ENCODE measurements at regions not wholly inside any gene's neighbourhood (a gene's known extent, or its start where the extent isn't known, plus 50 kb on each side); places are given as distances from the start of the nearest gene placed in this dataset.

DNA sequence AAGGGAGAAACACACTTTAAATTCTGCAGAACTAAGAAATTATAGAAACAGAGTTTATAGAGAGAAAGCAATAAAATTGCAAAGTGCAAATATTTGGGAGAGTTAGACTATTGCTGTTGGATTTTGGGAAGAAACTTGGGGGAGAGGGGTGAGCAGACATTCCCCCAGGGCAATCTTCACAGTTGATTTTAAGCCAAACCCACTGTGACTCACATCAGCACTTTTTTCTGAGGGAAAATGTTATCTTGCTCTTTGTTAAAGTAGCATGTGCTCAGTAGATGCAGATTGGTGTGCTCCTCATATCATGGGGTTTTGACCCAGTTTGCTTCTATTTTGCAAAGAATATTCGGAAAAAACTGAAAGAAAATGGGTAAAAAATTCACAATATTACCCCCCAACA, 367.6 kb downstream of the CDH11 start:
- H3K4me1 ChIP-seq (ENCODE audit: control insufficient read depth, low read depth, low read length): no peaks in the 10 kb centered on the region
- H3K4me3 ChIP-seq (ENCODE audit: low read length): no peak overlapping the region
- H3K36me3 ChIP-seq (ENCODE audit: control insufficient read depth, low read depth, low read length): no peaks in the 10 kb centered on the region
- no peak overlapping the region for H3K9ac ChIP-seq (ENCODE audit: low read length)
- no peaks in the 10 kb centered on the region for H3K27me3 ChIP-seq (ENCODE audit: control insufficient read depth, insufficient read depth, low read length)
- no peak overlapping the region for H3K27ac ChIP-seq (ENCODE audit: low read length)
- H3K9me3 ChIP-seq (ENCODE audit: control insufficient read depth, low read depth, low read length): no peaks in the 10 kb centered on the region

GRCh38 chr16:64751906-64752305, 370.0 kb downstream of the CDH11 start:
- Histone ChIP-seq H3K36me3 (ENCODE audit: control insufficient read depth, low read depth, low read length) (no peaks in the 10 kb centered on the region), H3K9ac (ENCODE audit: low read length) (no peak overlapping the region), H3K9me3 (ENCODE audit: control insufficient read depth, low read depth, low read length) (no peaks in the 10 kb centered on the region), H3K27ac (ENCODE audit: low read length) (no peak overlapping the region), H3K4me1 (ENCODE audit: control insufficient read depth, low read depth, low read length) (no peaks in the 10 kb centered on the region), H3K27me3 (ENCODE audit: control insufficient read depth, insufficient read depth, low read length) (no peaks in the 10 kb centered on the region), H3K4me3 (ENCODE audit: low read length) (no peak overlapping the region)

GRCh38 chr16:64749346-64749745, 372.5 kb downstream of the CDH11 start:
- Histone ChIP-seq H3K36me3 (ENCODE audit: control insufficient read depth, low read depth, low read length) (no peaks in the 10 kb centered on the region), H3K27me3 (ENCODE audit: control insufficient read depth, insufficient read depth, low read length) (no peaks in the 10 kb centered on the region), H3K4me3 (ENCODE audit: low read length) (no peak overlapping the region), H3K9ac (ENCODE audit: low read length) (no peak overlapping the region), H3K27ac (ENCODE audit: low read length) (no peak overlapping the region), H3K4me1 (ENCODE audit: control insufficient read depth, low read depth, low read length) (peaks cover 8% of the 10 kb centered on the region), H3K9me3 (ENCODE audit: control insufficient read depth, low read depth, low read length) (no peaks in the 10 kb centered on the region)

GRCh38 chr16:64745258-64745930, 376.5 kb downstream of the CDH11 start:
- Histone ChIP-seq H3K36me3 (ENCODE audit: control insufficient read depth, low read depth, low read length) (no peaks in the 10 kb centered on the region), H3K4me3 (ENCODE audit: low read length) (no peak overlapping the region), H3K9me3 (ENCODE audit: control insufficient read depth, low read depth, low read length) (no peaks in the 10 kb centered on the region), H3K4me1 (ENCODE audit: control insufficient read depth, low read depth, low read length) (peaks cover 8% of the 10 kb centered on the region), H3K27me3 (ENCODE audit: control insufficient read depth, insufficient read depth, low read length) (no peaks in the 10 kb centered on the region), H3K9ac (ENCODE audit: low read length) (no peak overlapping the region), H3K27ac (ENCODE audit: low read length) (no peak overlapping the region)

GRCh38 chr16:64742455-64743223, 379.2 kb downstream of the CDH11 start:
- Histone ChIP-seq H3K36me3 (ENCODE audit: control insufficient read depth, low read depth, low read length) (no peaks in the 10 kb centered on the region), H3K9me3 (ENCODE audit: control insufficient read depth, low read depth, low read length) (no peaks in the 10 kb centered on the region), H3K4me3 (ENCODE audit: low read length) (no peak overlapping the region), H3K9ac (ENCODE audit: low read length) (no peak overlapping the region), H3K27me3 (ENCODE audit: control insufficient read depth, insufficient read depth, low read length) (no peaks in the 10 kb centered on the region), H3K4me1 (ENCODE audit: control insufficient read depth, low read depth, low read length) (peaks cover 8% of the 10 kb centered on the region), H3K27ac (ENCODE audit: low read length) (no peak overlapping the region)

DNA sequence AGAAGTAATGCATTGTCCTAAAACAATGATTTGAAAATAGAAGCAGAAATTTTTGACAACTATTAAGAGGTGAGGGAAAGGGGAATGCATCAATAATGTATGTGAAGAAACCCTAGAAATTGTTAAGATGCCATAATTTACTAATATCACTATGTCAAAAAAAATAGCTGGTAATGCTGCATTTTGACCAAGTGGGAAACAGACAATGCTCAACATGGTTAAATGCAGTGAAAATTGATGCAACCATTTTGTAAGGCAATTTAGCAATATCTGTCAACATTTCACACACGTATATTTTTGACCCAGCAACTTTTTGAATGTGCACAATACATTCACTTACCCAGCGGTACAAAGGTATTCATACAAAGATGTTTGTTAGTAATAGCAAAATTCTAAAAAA, 381.6 kb downstream of the CDH11 start:
- no peaks in the 10 kb centered on the region for H3K9me3 ChIP-seq (ENCODE audit: control insufficient read depth, low read depth, low read length)
- H3K27me3 ChIP-seq (ENCODE audit: control insufficient read depth, insufficient read depth, low read length): no peaks in the 10 kb centered on the region
- no peak overlapping the region for H3K27ac ChIP-seq (ENCODE audit: low read length)
- H3K4me3 ChIP-seq (ENCODE audit: low read length): no peak overlapping the region
- H3K36me3 ChIP-seq (ENCODE audit: control insufficient read depth, low read depth, low read length): no peaks in the 10 kb centered on the region
- peaks cover under 1% of the 10 kb centered on the region for H3K4me1 ChIP-seq (ENCODE audit: control insufficient read depth, low read depth, low read length)
- no peak overlapping the region for H3K9ac ChIP-seq (ENCODE audit: low read length)

- H3K27me3 ChIP-seq (ENCODE audit: control insufficient read depth, insufficient read depth, low read length): no peaks in the 10 kb centered on the region
These were observed 383.4 kb downstream of the CDH11 start for GRCh38 chr16:64738321-64738960.

DNA sequence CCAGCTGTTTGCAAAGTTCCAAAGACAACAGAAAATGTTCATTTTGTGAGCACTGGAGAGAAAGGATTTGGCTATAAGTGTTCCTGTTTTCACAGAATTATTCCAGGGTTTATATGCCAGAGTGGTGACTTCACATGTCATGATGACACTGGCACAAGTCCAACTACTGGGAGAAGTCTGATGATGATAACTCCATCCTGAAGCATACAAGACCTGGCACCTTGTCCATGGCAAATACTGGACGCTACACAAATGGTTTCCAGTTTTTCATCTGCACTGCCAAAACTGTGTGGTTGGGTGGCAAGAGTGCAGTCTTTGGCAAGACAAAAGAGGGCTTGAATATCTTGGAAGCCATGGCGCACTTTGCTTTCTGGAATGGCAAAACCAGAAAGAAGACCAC, 385.0 kb downstream of the CDH11 start:
- no peaks in the 10 kb centered on the region for H3K9me3 ChIP-seq (ENCODE audit: control insufficient read depth, low read depth, low read length)
- no peaks in the 10 kb centered on the region for H3K27me3 ChIP-seq (ENCODE audit: control insufficient read depth, insufficient read depth, low read length)
- no peak overlapping the region for H3K9ac ChIP-seq (ENCODE audit: low read length)
- no peaks in the 10 kb centered on the region for H3K4me1 ChIP-seq (ENCODE audit: control insufficient read depth, low read depth, low read length)
- no peak overlapping the region for H3K27ac ChIP-seq (ENCODE audit: low read length)
- H3K4me3 ChIP-seq (ENCODE audit: low read length): no peak overlapping the region
- no peaks in the 10 kb centered on the region for H3K36me3 ChIP-seq (ENCODE audit: control insufficient read depth, low read depth, low read length)

More at GRCh38 chr16:64738321-64738960, 383.4 kb downstream of the CDH11 start:
- H3K36me3 ChIP-seq (ENCODE audit: control insufficient read depth, low read depth, low read length): no peaks in the 10 kb centered on the region
- H3K4me3 ChIP-seq (ENCODE audit: low read length): no peak overlapping the region
- H3K27ac ChIP-seq (ENCODE audit: low read length): no peak overlapping the region
- H3K4me1 ChIP-seq (ENCODE audit: control insufficient read depth, low read depth, low read length): no peaks in the 10 kb centered on the region
- H3K9ac ChIP-seq (ENCODE audit: low read length): no peak overlapping the region
- H3K9me3 ChIP-seq (ENCODE audit: control insufficient read depth, low read depth, low read length): no peaks in the 10 kb centered on the region

DNA sequence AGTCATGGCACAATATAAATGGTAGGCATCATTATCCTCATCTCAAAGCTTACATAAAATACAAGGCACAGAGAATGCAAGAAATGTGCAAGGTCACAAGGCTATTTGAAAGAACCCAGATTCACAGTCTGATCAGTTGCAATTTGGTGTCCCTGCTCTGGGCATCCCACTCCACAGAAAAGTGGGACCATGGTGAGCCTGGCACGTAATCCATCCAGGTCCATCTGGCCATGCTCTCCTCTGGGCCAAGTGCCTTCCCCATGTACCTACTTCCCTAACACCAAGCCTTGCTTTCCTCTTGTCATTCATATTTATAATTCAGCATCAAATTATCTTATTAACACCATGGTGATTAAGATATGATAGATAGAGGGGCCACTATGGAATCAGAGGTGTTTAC, 390.0 kb downstream of the CDH11 start:
- Histone ChIP-seq H3K4me1 (ENCODE audit: control insufficient read depth, low read depth, low read length) (no peaks in the 10 kb centered on the region), H3K9ac (ENCODE audit: low read length) (no peak overlapping the region), H3K36me3 (ENCODE audit: control insufficient read depth, low read depth, low read length) (no peaks in the 10 kb centered on the region), H3K9me3 (ENCODE audit: control insufficient read depth, low read depth, low read length) (no peaks in the 10 kb centered on the region), H3K27me3 (ENCODE audit: control insufficient read depth, insufficient read depth, low read length) (no peaks in the 10 kb centered on the region), H3K27ac (ENCODE audit: low read length) (no peak overlapping the region), H3K4me3 (ENCODE audit: low read length) (no peak overlapping the region)

GRCh38 chr16:64730261-64730660, 391.6 kb downstream of the CDH11 start:
- Histone ChIP-seq H3K27ac (ENCODE audit: low read length) (no peak overlapping the region), H3K4me3 (ENCODE audit: low read length) (no peak overlapping the region), H3K9me3 (ENCODE audit: control insufficient read depth, low read depth, low read length) (no peaks in the 10 kb centered on the region), H3K27me3 (ENCODE audit: control insufficient read depth, insufficient read depth, low read length) (no peaks in the 10 kb centered on the region), H3K4me1 (ENCODE audit: control insufficient read depth, low read depth, low read length) (no peaks in the 10 kb centered on the region), H3K9ac (ENCODE audit: low read length) (no peak overlapping the region), H3K36me3 (ENCODE audit: control insufficient read depth, low read depth, low read length) (no peaks in the 10 kb centered on the region)

DNA sequence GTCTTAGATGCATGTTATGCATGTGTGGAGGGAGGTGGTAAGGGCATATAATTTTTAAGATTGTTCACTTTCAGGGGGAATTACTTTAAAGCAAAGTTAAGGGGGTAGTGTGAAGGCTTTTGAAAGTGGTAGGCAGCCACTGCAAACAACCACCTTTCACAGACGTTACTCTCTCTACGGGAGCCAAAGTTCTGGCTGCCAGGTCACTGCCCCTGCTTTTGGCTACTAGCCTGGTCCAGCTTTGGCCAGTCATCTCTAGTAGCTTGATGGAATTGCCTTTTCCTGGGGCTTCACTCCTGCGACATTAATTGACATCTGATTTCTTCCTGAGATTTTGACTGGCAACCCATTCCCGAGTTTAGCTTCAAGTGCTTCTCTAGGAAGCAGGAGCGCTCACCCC, 397.5 kb downstream of the CDH11 start:
- no peaks in the 10 kb centered on the region for H3K4me1 ChIP-seq (ENCODE audit: control insufficient read depth, low read depth, low read length)
- no peaks in the 10 kb centered on the region for H3K9me3 ChIP-seq (ENCODE audit: control insufficient read depth, low read depth, low read length)

More for the DNA sequence above, 397.5 kb downstream of the CDH11 start:
- no peak overlapping the region for H3K9ac ChIP-seq (ENCODE audit: low read length)
- H3K4me3 ChIP-seq (ENCODE audit: low read length): no peak overlapping the region
- no peaks in the 10 kb centered on the region for H3K36me3 ChIP-seq (ENCODE audit: control insufficient read depth, low read depth, low read length)
- H3K27ac ChIP-seq (ENCODE audit: low read length): no peak overlapping the region
- H3K27me3 ChIP-seq (ENCODE audit: control insufficient read depth, insufficient read depth, low read length): no peaks in the 10 kb centered on the region
